Medulla oblongata (tissue), 1 donor: ENCODE measurements at regions not wholly inside any gene's neighbourhood (a gene's known extent, or its start where the extent isn't known, plus 50 kb on each side); places are given as distances from the start of the nearest gene placed in this dataset.

Experiments used
- DNase-seq: peaks from one replicate; pipeline ENCODE4 v3.0.0-alpha.2; 2015; ENCODE audit errors: extremely low spot score

DNA sequence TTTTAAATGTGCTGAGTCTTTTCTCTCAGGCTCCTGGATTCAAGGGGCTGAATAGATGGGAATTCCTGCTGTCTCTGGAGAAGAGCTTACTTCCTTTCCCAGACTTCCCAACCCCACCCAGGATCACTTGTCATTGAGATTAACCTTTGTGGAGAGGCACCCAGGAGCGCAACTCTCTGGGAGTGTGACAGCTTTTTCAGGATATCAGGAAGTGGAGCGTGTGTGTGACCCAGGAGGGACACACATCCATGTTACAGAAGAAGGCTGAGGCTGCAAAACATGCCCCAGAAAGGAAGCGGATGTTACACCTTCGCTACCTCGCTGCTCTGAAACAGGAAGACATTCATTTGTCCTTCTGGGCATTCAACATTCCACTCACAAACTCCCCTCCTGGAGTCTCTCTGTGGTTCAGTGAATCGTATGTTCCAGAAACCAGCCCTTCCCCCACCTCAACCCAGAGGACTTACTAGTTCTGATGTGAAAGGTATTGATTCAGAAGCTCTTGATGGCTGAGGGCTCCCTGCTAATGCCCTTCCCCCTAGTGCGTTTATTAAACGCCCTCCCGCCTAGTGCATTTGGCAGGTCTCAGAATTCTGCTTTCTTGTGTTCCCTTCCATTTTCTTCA is 523.9 kb downstream of the TNS1 start:
- DNase-seq, result no peak

- DNase-seq, result no peak
Observed at GRCh38 chr2:217477583-217477982, 525.2 kb downstream of the TNS1 start.

DNA sequence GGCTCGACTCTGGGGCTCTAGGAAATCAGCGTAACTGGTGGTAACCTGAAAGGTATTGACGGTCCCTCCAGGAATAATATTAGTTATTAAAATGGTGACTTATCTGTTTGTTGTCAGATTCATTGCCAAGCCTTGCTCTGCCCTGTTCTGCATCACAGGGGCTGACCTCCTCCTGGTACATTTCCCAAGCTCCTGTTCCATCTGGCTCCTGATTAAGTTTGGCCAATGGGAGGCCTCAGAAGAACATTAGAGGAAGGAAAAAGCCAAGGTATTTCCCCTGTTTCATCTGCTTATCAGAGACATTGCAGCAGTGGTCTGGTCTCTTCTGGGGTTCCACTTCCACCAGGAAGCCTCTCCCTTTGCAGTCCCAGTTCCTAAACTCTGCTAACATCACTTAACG is 527.0 kb downstream of the TNS1 start:
- DNase-seq, result no peak

- DNase-seq, result no peak
Observed at GRCh38 chr2:217475101-217475500, 527.7 kb downstream of the TNS1 start.

DNA sequence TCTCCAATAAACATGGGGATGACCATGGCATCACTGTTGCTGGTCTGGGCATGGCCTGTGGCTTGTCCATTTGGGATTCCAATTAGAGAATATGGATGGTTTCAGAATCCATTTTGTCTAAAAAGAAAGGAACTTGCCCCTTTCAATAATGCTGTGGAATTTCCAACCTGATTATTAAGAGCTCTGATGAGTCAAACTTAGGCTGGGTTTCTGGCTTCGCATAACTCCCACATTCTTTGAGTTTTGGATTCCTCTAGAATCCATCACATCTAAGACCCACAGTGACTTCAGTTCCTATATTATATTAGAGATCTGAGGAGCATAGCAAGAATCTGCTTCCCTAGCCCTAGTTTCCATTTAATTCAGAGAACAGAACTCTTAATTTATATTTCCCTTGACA is 531.5 kb downstream of the TNS1 start:
- no peak for DNase-seq

GRCh38 chr2:217469203-217469810 is 533.5 kb downstream of the TNS1 start:
- DNase-seq, result no peak

GRCh38 chr2:217468042-217468830 is 534.6 kb downstream of the TNS1 start:
- DNase-seq, result no peak

- no peak for DNase-seq
Observed at GRCh38 chr2:217467331-217467730, 535.5 kb downstream of the TNS1 start.

GRCh38 chr2:217466805-217467204 is 536.0 kb downstream of the TNS1 start:
- DNase-seq, result no peak

- no peak for DNase-seq
Observed at GRCh38 chr2:217466104-217466503, 536.7 kb downstream of the TNS1 start.

- no peak for DNase-seq
Observed at GRCh38 chr2:217465100-217465499, 537.7 kb downstream of the TNS1 start.

- DNase-seq, result no peak
Observed at GRCh38 chr2:217463402-217464075, 539.3 kb downstream of the TNS1 start.

- DNase-seq, result no peak
Observed at GRCh38 chr2:217462121-217462520, 540.7 kb downstream of the TNS1 start.

DNA sequence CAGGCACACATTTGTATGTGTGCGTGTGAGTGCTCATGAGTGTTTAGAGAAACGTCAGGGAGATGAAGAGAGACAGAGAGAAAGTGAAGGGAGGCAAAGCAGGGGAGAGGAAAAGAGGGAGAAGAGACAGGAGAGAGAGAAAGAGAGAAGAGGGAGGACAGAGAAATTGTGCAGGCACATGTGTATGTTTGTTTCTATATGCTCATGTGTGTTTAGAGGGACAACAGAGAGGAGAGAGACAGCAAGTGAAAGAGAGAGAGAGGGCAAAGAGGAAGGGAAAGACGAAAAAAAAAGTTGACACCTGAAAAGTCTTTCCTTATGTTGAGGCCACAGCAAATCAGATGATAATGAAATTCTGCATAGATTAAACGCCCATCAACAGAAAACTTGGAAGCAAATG is 541.1 kb downstream of the TNS1 start:
- DNase-seq, result no peak

GRCh38 chr2:217459680-217460405 is 543.0 kb downstream of the TNS1 start:
- DNase-seq, result no peak

DNA sequence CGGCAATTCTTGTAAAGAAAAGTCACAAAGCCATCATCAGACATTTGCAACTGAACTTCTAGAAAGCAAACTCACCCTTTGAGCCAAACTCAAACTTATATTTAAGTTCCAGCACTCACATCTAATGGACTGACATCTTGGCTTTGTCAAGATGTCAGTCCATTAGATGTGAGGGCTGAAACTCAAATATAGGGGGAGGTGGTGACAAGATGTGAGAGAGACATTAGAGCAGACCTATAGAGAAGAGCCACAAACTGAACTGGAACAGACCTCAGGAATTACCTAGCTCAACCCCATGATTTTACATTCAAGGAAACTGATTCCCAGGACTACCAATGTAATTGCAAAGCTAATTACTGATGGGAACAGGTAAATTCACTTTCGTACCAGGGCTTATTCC is 543.8 kb downstream of the TNS1 start:
- DNase-seq, result no peak

DNA sequence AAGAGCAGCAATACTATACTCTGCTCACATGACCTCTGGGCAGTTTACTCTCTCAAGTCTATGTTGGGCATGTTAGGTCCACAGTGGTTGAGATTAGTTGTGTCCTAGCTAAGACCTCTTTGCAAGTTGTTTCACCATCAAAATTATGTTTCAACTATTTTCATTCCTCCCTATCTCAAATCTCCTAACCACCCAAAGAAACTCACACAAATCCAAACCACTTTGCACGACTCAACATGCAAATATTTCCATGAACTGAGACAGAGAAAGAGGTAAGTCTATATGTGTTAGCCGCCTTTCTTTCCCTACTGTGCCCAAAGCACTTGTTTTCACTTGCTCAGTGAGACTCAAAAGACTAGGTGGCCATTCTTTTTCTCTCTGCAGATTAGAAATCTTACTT is 546.8 kb downstream of the TNS1 start:
- DNase-seq, result no peak

DNA sequence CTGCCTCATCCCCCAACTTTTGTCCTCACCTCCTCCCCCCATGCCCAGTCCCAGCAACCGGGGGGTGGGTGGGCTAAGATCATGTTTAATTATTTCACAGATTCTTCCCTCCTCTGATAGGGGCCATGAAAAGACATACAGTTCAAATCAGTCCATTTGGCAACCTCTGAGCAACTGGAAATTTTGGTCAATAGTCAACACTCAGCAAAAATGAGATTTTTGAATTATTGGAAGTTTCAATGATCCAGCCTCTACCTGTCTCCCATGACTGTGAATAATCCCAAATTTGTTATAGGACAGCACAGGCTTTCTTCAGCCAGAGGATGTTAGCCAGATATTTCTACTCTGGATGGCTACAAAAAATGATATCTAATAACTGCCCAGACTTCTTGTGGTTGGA is 549.9 kb downstream of the TNS1 start:
- DNase-seq, result no peak

DNA sequence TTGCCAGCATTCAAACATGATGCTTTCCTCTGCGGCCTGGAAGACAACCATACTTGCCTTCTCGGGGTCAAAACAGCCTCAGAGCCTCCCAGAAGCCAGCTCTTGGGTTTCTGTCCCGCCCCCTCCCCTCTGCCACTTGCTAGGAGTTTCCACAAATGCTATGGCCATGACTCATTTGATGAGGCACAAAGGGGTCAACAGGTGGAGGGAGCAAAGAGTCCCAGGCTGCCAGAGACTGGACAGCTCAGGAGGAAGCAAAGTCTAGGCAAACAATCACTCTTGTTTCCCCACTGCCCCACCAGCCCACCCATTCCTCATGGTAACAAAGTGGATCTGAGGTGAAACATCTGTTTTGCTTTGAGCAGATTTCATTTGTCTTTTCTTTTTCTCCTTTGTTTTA is 551.1 kb downstream of the TNS1 start:
- DNase-seq, result no peak

- DNase-seq, result no peak
Observed at GRCh38 chr2:217449444-217449843, 553.4 kb downstream of the TNS1 start.

GRCh38 chr2:217448860-217449259 is 553.9 kb downstream of the TNS1 start:
- DNase-seq, result no peak

DNA sequence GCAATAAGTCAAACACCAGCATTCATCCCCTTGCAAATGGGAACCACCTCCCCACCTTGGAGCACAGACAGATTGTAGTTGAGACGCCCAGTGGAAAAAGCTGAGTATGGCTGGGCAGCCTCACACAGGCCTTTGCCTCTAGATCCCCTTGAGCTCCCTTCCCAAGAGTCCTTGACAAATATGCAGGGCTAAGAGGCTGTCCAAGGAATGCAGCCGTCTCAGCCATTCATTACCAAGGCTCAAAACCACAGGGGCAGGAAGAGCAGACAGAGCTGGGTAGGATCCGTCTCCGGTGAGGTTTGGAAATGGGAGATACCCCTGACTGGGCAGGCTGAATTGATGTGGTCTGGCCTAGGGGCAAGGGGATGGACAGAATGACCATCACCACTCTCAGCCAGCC is 557.1 kb downstream of the TNS1 start:
- no peak for DNase-seq
